ENCODE measurements at regions not wholly inside any gene's neighbourhood (a gene's known extent, or its start where the extent isn't known, plus 50 kb on each side); places are given as distances from the start of the nearest gene placed in this dataset.

- Histone ChIP-seq H3K27ac (ENCODE audit: low read depth, low read length) (no peak overlapping the region), H3K36me3 (ENCODE audit: control insufficient read depth, insufficient read depth, low read length) (no peaks in the 10 kb centered on the region), H3K4me1 (ENCODE audit: control insufficient read depth, insufficient read depth, low read length) (no peaks in the 10 kb centered on the region), H3K4me3 (ENCODE audit: low read length) (no peak overlapping the region), H3K27me3 (ENCODE audit: control insufficient read depth, insufficient read depth, low read length) (no peaks in the 10 kb centered on the region), H3K9ac (ENCODE audit: low read length) (no peak overlapping the region)
These were observed 190.6 kb downstream of the ARRDC4 start for GRCh38 chr15:98151096-98151495.

GRCh38 chr15:98152156-98152555, 191.7 kb downstream of the ARRDC4 start:
- no peak overlapping the region for H3K27ac ChIP-seq (ENCODE audit: low read depth, low read length)
- H3K4me3 ChIP-seq (ENCODE audit: low read length), result no peak overlapping the region
- no peaks in the 10 kb centered on the region for H3K27me3 ChIP-seq (ENCODE audit: control insufficient read depth, insufficient read depth, low read length)
- H3K9ac ChIP-seq (ENCODE audit: low read length), result no peak overlapping the region
- no peaks in the 10 kb centered on the region for H3K36me3 ChIP-seq (ENCODE audit: control insufficient read depth, insufficient read depth, low read length)
- no peaks in the 10 kb centered on the region for H3K4me1 ChIP-seq (ENCODE audit: control insufficient read depth, insufficient read depth, low read length)

GRCh38 chr15:98154863-98155262, 194.4 kb downstream of the ARRDC4 start:
- no peak overlapping the region for H3K27ac ChIP-seq (ENCODE audit: low read depth, low read length)
- H3K4me1 ChIP-seq (ENCODE audit: control insufficient read depth, insufficient read depth, low read length), result no peaks in the 10 kb centered on the region
- H3K36me3 ChIP-seq (ENCODE audit: control insufficient read depth, insufficient read depth, low read length), result no peaks in the 10 kb centered on the region
- no peaks in the 10 kb centered on the region for H3K27me3 ChIP-seq (ENCODE audit: control insufficient read depth, insufficient read depth, low read length)
- H3K4me3 ChIP-seq (ENCODE audit: low read length), result no peak overlapping the region
- no peak overlapping the region for H3K9ac ChIP-seq (ENCODE audit: low read length)

GRCh38 chr15:98155356-98155755, 194.9 kb downstream of the ARRDC4 start:
- no peaks in the 10 kb centered on the region for H3K27me3 ChIP-seq (ENCODE audit: control insufficient read depth, insufficient read depth, low read length)
- no peak overlapping the region for H3K27ac ChIP-seq (ENCODE audit: low read depth, low read length)
- no peaks in the 10 kb centered on the region for H3K36me3 ChIP-seq (ENCODE audit: control insufficient read depth, insufficient read depth, low read length)
- H3K4me1 ChIP-seq (ENCODE audit: control insufficient read depth, insufficient read depth, low read length), result no peaks in the 10 kb centered on the region
- no peak overlapping the region for H3K9ac ChIP-seq (ENCODE audit: low read length)
- no peak overlapping the region for H3K4me3 ChIP-seq (ENCODE audit: low read length)

- no peaks in the 10 kb centered on the region for H3K27me3 ChIP-seq (ENCODE audit: control insufficient read depth, insufficient read depth, low read length)
- H3K36me3 ChIP-seq (ENCODE audit: control insufficient read depth, insufficient read depth, low read length), result no peaks in the 10 kb centered on the region
- no peak overlapping the region for H3K27ac ChIP-seq (ENCODE audit: low read depth, low read length)
- H3K4me1 ChIP-seq (ENCODE audit: control insufficient read depth, insufficient read depth, low read length), result no peaks in the 10 kb centered on the region
- H3K9ac ChIP-seq (ENCODE audit: low read length), result no peak overlapping the region
- no peak overlapping the region for H3K4me3 ChIP-seq (ENCODE audit: low read length)
These were observed 199.7 kb downstream of the ARRDC4 start for GRCh38 chr15:98160236-98160635.

- no peak overlapping the region for H3K9ac ChIP-seq (ENCODE audit: low read length)
- H3K27me3 ChIP-seq (ENCODE audit: control insufficient read depth, insufficient read depth, low read length), result no peaks in the 10 kb centered on the region
- no peak overlapping the region for H3K4me3 ChIP-seq (ENCODE audit: low read length)
- no peaks in the 10 kb centered on the region for H3K4me1 ChIP-seq (ENCODE audit: control insufficient read depth, insufficient read depth, low read length)
- no peak overlapping the region for H3K27ac ChIP-seq (ENCODE audit: low read depth, low read length)
- no peaks in the 10 kb centered on the region for H3K36me3 ChIP-seq (ENCODE audit: control insufficient read depth, insufficient read depth, low read length)
These were observed 203.0 kb downstream of the ARRDC4 start for GRCh38 chr15:98163319-98164045.

- Histone ChIP-seq H3K27me3 (ENCODE audit: control insufficient read depth, insufficient read depth, low read length) (no peaks in the 10 kb centered on the region), H3K36me3 (ENCODE audit: control insufficient read depth, insufficient read depth, low read length) (no peaks in the 10 kb centered on the region), H3K4me3 (ENCODE audit: low read length) (no peak overlapping the region), H3K4me1 (ENCODE audit: control insufficient read depth, insufficient read depth, low read length) (no peaks in the 10 kb centered on the region), H3K9ac (ENCODE audit: low read length) (no peak overlapping the region), H3K27ac (ENCODE audit: low read depth, low read length) (no peak overlapping the region)
These were observed 204.1 kb downstream of the ARRDC4 start for GRCh38 chr15:98164571-98164970.

GRCh38 chr15:98164986-98165385, 204.5 kb downstream of the ARRDC4 start:
- Histone ChIP-seq H3K27me3 (ENCODE audit: control insufficient read depth, insufficient read depth, low read length) (no peaks in the 10 kb centered on the region), H3K27ac (ENCODE audit: low read depth, low read length) (no peak overlapping the region), H3K36me3 (ENCODE audit: control insufficient read depth, insufficient read depth, low read length) (no peaks in the 10 kb centered on the region), H3K9ac (ENCODE audit: low read length) (no peak overlapping the region), H3K4me1 (ENCODE audit: control insufficient read depth, insufficient read depth, low read length) (no peaks in the 10 kb centered on the region), H3K4me3 (ENCODE audit: low read length) (no peak overlapping the region)

GRCh38 chr15:98167722-98168268, 207.3 kb downstream of the ARRDC4 start:
- no peaks in the 10 kb centered on the region for H3K27me3 ChIP-seq (ENCODE audit: control insufficient read depth, insufficient read depth, low read length)
- no peak overlapping the region for H3K9ac ChIP-seq (ENCODE audit: low read length)
- no peaks in the 10 kb centered on the region for H3K36me3 ChIP-seq (ENCODE audit: control insufficient read depth, insufficient read depth, low read length)
- H3K4me1 ChIP-seq (ENCODE audit: control insufficient read depth, insufficient read depth, low read length), result no peaks in the 10 kb centered on the region
- no peak overlapping the region for H3K27ac ChIP-seq (ENCODE audit: low read depth, low read length)
- no peak overlapping the region for H3K4me3 ChIP-seq (ENCODE audit: low read length)

- Histone ChIP-seq H3K36me3 (ENCODE audit: control insufficient read depth, insufficient read depth, low read length) (no peaks in the 10 kb centered on the region), H3K4me1 (ENCODE audit: control insufficient read depth, insufficient read depth, low read length) (no peaks in the 10 kb centered on the region), H3K27me3 (ENCODE audit: control insufficient read depth, insufficient read depth, low read length) (no peaks in the 10 kb centered on the region), H3K4me3 (ENCODE audit: low read length) (no peak overlapping the region), H3K9ac (ENCODE audit: low read length) (no peak overlapping the region), H3K27ac (ENCODE audit: low read depth, low read length) (no peak overlapping the region)
These were observed 209.0 kb downstream of the ARRDC4 start for GRCh38 chr15:98169551-98169950.

GRCh38 chr15:98174286-98174685, 213.8 kb downstream of the ARRDC4 start:
- H3K4me3 ChIP-seq (ENCODE audit: low read length), result no peak overlapping the region
- no peaks in the 10 kb centered on the region for H3K27me3 ChIP-seq (ENCODE audit: control insufficient read depth, insufficient read depth, low read length)
- no peaks in the 10 kb centered on the region for H3K4me1 ChIP-seq (ENCODE audit: control insufficient read depth, insufficient read depth, low read length)
- H3K36me3 ChIP-seq (ENCODE audit: control insufficient read depth, insufficient read depth, low read length), result no peaks in the 10 kb centered on the region
- H3K27ac ChIP-seq (ENCODE audit: low read depth, low read length), result no peak overlapping the region
- H3K9ac ChIP-seq (ENCODE audit: low read length), result no peak overlapping the region

- no peak overlapping the region for H3K9ac ChIP-seq (ENCODE audit: low read length)
- H3K27ac ChIP-seq (ENCODE audit: low read depth, low read length), result no peak overlapping the region
- H3K36me3 ChIP-seq (ENCODE audit: control insufficient read depth, insufficient read depth, low read length), result no peaks in the 10 kb centered on the region
- no peaks in the 10 kb centered on the region for H3K27me3 ChIP-seq (ENCODE audit: control insufficient read depth, insufficient read depth, low read length)
- no peak overlapping the region for H3K4me3 ChIP-seq (ENCODE audit: low read length)
- no peaks in the 10 kb centered on the region for H3K4me1 ChIP-seq (ENCODE audit: control insufficient read depth, insufficient read depth, low read length)
These were observed 214.3 kb downstream of the ARRDC4 start for GRCh38 chr15:98174841-98175240.

- H3K36me3 ChIP-seq (ENCODE audit: control insufficient read depth, insufficient read depth, low read length), result no peaks in the 10 kb centered on the region
These were observed 217.6 kb downstream of the ARRDC4 start for GRCh38 chr15:98177966-98178592.

More at GRCh38 chr15:98177966-98178592, 217.6 kb downstream of the ARRDC4 start:
- Histone ChIP-seq H3K27me3 (ENCODE audit: control insufficient read depth, insufficient read depth, low read length) (no peaks in the 10 kb centered on the region), H3K9ac (ENCODE audit: low read length) (no peak overlapping the region), H3K4me3 (ENCODE audit: low read length) (no peak overlapping the region), H3K4me1 (ENCODE audit: control insufficient read depth, insufficient read depth, low read length) (no peaks in the 10 kb centered on the region), H3K27ac (ENCODE audit: low read depth, low read length) (no peak overlapping the region)

Data from rectal smooth muscle tissue (tissue), 1 donor.